GM12865 (cell line): ENCODE measurements at regions not wholly inside any gene's neighbourhood (a gene's known extent, or its start where the extent isn't known, plus 50 kb on each side); places are given as distances from the start of the nearest gene placed in this dataset.
A peak's percentile ranks its signal among the peaks of the same experiment; 100 is the strongest.
"Not testable (repeated sequence)": the region's sequence is repeated elsewhere in the genome, so short reads cannot be mapped to it uniquely, and the experiment has no call there.

Experiments
- DNase-seq: peaks from one replicate; pipeline ENCODE4 v3.0.0; 2010; ENCODE audit warnings: low read depth
- H3K4me3 ChIP-seq: 2 replicates; pipeline ENCODE4 v1.5.1; 2011; ENCODE audit warnings: mild to moderate bottlenecking, low read depth, low read length, control low read depth
- CTCF ChIP-seq: IDR thresholded peaks from 2 replicates; pipeline ENCODE4 v1.5.1; 2011; ENCODE audit warnings: low read length, control low read depth, low read depth, inconsistent platforms; ENCODE audit not compliant: insufficient read depth; ENCODE audit errors: missing control alignments

GRCh38 chr11:15346907-15347306 lies 232.2 kb downstream of the INSC start:
- DNase-seq = no peak
- TF ChIP-seq CTCF = no peak
- H3K4me3 ChIP-seq = no peak overlapping the region

- no peak for TF ChIP-seq CTCF
- no peak overlapping the region for H3K4me3 ChIP-seq
- DNase-seq = peak; percentile 4
Measured at GRCh38 chr11:15347969-15348734, 233.4 kb downstream of the INSC start.

- DNase-seq = no peak
- no peak overlapping the region for H3K4me3 ChIP-seq
- TF ChIP-seq CTCF = no peak
Measured at GRCh38 chr11:15349413-15349812, 234.7 kb downstream of the INSC start.

GRCh38 chr11:15361316-15361715 lies 246.6 kb downstream of the INSC start:
- TF ChIP-seq CTCF = no peak
- no peak overlapping the region for H3K4me3 ChIP-seq
- DNase-seq = no peak

GRCh38 chr11:15365286-15365685 lies 250.6 kb downstream of the INSC start:
- not testable (repeated sequence) for H3K4me3 ChIP-seq, DNase-seq

- no peak for DNase-seq
- TF ChIP-seq CTCF = no peak
- H3K4me3 ChIP-seq = no peak overlapping the region
Measured at GRCh38 chr11:15367695-15368094, 253.0 kb downstream of the INSC start.

- TF ChIP-seq CTCF = no peak
- H3K4me3 ChIP-seq = no peak overlapping the region
- DNase-seq = no peak
Measured at GRCh38 chr11:15370495-15371147, 255.9 kb downstream of the INSC start.
